ENCODE measurements at regions not wholly inside any gene's neighbourhood (a gene's known extent, or its start where the extent isn't known, plus 50 kb on each side); places are given as distances from the start of the nearest gene placed in this dataset.
"Not testable (repeated sequence)": the region's sequence is repeated elsewhere in the genome, so short reads cannot be mapped to it uniquely, and the experiment has no call there.

- no peak for FAIRE-seq
These were observed 469.5 kb upstream of the POM121L12 start for GRCh38 chr7:52565974-52566373.

GRCh38 chr7:52555805-52556204 lies 479.6 kb upstream of the POM121L12 start:
- no peak for FAIRE-seq

GRCh38 chr7:52547308-52547910 lies 488.0 kb upstream of the POM121L12 start:
- no peak for FAIRE-seq

- not testable (repeated sequence) for FAIRE-seq
These were observed 494.2 kb upstream of the POM121L12 start for GRCh38 chr7:52541198-52541765.

DNA sequence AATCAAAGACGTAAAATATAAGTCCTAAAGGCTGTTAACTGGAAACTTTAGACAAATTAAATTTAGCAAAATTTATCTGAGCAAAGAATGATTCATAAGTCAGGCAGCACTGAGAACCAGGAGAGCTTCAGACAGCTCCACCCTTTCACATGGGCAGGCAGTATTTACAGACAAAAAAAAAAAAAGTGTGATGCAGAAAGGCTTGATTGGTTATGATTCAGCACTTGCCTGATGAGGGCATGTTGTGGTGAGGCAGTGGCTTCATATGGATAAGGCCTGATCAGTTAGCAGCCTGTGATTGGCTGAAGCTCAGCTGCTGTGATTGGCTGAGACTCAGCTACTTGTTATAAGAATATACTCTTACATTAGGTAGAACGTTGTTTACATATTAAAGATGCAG lies 495.4 kb upstream of the POM121L12 start:
- FAIRE-seq, result no peak

- no peak for FAIRE-seq
These were observed 496.0 kb upstream of the POM121L12 start for GRCh38 chr7:52539414-52539813.

GRCh38 chr7:52537051-52537450 lies 498.4 kb upstream of the POM121L12 start:
- FAIRE-seq, result no peak

DNA sequence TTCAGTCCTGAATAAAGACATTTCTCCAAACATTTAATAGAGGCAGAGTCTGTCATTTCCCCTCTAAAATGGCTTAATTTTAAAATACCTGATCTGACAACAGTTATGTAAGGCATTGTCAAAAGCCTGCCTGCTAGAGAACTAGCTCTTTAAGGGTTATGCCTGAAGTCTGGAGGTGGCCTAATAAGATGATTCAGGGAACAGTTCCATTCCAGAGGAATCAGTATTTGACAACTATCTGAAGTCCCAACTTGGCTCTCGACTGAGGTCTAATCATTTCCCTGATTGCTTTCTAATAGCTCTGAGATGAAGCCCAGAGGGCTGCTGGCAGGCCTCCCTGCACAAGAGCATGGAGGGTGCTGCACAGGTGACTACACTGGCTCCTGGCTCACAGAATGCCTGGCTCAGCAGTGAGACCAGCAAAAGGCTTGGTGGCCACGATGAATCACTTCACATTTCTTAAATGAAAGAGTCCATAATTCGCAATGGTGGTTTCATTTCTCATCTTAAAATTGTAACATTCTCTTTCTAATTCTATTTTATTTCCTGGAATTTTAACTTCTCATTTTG lies 509.6 kb upstream of the POM121L12 start:
- FAIRE-seq, result no peak

- FAIRE-seq, result no peak
These were observed 516.6 kb upstream of the POM121L12 start for GRCh38 chr7:52518869-52519268.

DNA sequence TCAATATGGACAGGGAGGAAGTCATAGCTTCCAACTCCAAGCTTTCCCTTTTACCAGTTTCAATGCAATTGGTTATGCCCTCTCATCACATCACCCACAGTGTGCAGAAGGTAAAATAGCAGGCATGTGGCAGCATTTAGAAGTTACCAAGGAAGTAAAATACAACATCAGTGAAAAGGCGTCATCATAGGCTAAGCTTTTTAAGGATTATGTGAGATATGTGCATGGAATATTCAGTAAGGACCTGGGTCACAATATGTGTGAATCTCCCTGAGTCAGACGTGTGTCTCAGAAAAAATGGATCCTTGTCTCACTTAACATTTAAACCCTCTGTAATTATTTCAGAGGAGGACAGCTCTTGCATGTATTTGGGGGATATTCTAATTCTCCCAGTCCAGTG lies 522.8 kb upstream of the POM121L12 start:
- FAIRE-seq, result no peak

DNA sequence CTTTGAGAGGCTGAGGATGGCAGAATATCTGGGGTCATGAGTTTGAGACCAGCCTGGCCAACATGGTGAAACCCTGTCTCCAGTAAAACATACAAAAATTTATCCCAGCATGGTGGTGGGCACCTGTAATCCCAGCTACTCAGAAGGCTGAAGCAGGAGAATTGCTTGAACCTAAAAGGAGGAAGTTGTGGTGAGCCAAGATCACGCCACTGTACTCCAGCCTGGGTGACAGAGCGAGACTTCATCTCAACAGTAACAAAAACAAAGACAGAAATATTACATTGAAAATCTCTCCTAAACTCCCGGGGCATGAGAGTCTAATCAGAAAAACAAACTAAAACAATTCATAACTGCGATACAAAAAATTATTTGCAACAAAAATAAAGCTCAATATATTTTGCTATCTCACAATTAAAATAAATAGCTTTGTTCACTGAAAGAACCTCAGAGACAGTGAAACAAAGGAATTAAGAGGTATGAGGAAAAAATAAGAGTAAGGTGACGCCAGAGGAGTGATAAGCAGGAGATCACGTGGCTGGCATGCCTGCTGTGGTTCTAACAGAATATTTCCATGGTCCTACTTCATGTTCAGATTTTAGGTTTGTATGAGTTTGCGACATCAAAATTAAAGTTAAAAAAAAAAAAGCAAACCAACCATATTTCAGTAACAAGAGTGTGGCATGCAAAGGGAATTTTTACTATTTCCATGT lies 527.7 kb upstream of the POM121L12 start:
- FAIRE-seq, result no peak

DNA sequence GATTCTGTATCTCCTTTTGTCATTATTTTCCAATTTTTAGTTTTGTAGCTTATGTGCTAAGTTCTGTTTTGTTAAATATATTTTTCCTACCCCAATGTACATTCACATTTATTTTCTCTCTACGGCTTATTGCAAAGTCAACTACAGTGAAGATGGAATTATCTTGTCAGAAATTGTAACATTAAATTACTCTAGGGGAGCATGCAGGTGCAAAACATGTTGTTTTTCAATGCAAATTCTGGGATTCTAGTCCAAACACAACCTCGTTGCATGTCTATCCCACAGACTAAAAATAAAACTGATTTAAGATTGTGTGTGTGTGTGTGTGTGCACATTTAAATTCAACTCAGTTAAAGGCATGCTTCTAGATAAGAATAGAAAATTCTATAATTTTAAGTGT lies 529.1 kb upstream of the POM121L12 start:
- no peak for FAIRE-seq

DNA sequence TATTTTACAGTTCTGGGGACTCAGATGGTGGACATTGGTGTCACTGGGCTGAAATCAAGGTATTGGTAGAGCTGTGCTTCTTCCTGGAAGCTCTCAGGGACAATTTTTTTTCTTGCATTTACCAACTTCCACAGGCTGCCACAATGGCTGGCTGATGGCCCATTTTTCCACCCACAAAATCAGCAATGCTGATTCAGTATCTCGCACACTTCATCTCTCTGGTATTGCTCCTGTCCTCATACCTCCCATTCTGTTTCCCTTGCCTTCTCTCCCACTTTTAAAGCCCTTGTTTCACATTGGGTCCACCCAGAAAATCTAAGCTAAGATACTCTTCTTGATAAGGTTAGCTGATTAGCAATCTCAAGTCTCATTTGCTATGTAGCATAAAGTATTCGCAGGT lies 530.9 kb upstream of the POM121L12 start:
- FAIRE-seq, result no peak

DNA sequence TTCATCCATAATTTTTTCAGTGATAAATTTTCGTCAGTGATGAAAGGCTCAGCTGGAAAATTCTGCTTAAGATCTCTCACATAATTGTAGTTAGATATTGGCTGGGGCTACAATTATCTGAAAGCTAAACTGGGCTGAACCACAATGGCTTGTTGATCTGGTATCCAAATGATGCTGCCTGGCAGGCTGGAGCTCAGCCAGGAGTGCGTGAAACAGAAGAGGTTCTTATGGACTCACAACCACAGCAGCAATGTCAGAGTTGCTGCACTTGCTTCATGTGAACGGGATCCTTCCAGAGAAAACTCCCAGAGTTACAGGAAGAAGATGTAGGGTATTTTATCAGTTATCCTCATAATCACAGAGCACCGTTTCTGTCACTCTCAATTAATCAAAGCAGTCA lies 533.2 kb upstream of the POM121L12 start:
- no peak for FAIRE-seq

GRCh38 chr7:52501696-52502095 lies 533.7 kb upstream of the POM121L12 start:
- no peak for FAIRE-seq

DNA sequence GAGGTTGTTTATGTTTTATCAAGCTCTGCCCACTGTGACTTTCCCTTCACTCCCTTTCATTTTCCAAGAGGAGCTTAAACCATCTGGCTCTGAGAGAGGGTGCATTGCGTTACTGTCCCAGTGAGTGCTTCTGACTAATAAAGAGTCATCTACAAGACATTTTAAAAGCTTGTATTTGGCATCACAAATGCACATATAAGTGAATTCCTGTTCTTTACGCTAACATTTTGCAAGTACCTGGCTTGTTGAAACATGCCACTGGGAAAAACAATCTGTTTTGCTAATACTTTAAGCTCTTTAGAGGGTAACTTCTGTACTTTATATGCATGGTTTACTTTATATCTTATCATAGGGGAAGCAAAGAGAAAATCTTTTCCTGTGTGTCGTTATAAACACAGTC lies 534.6 kb upstream of the POM121L12 start:
- no peak for FAIRE-seq

DNA sequence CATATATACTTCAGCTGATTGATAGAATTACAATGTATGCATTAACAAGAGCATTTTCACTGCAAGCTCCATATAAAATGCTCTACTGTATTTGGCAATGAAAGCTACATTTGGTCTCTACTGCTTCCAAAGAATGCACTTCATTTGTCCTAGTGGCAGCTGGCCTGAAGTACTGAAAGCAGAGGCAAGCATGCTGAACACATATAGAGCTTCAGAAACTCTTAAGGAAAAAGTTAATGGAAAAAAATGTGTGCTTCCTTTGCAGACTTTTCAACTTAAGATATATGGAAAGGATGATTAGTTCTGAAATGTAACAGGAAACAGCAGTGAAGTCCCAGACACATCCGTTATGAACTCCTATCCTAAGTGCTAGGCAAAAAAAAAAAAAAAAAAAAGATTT lies 537.1 kb upstream of the POM121L12 start:
- no peak for FAIRE-seq

DNA sequence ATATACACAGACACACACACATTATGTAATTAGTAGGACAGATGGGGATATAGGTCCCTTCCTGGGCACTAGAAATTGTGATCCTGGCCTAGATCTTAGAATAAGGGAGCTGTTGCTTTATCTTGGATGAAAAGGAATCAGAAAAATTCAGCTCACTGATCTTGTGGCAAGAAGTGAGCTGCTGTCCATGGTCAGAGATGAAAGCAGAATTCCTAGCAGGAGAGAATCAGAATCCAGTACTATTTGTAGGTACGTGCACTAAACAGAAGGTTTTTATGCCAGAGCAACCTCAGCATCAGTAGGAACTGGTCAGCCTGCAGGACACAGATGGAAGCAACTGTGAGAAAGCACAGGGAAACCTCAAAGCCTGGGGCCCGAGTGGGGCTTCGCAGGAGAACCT lies 549.2 kb upstream of the POM121L12 start:
- no peak for FAIRE-seq

DNA sequence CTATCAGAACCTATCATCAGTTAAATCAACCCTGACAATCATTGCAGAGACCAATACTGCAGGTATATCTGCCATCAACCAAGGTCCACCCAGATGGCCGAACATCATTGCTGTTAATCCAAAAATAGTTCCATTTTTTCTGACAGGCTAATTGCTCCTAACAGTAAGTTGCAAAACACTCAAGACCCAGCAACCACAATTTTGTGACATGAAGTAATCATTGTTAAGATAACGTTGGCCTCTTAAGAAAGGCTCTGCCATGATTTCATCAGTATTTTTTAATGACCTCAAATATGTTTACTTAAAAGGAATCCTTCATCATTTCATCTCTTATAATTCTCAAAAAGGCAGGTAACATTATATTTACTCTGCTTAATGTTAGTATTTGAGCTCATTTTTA lies 553.4 kb upstream of the POM121L12 start:
- no peak for FAIRE-seq

DNA sequence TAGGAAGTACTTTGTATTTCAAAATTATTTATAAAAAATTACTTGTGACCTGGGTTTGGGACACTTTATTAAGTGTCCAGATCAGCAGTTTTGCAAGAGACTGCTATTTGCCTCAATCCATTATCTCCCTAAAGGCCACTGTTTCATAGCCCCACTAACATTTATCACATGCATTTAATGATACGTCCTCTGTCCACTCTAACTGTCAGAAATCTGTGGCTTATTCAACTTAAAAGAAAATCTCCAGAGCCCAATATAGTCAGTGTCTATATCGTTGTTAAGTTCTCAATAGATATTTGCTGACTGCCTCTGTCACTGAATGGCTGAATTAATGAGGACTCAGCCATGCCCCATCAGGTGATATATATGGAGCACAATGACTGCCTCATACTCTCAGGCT lies 553.9 kb upstream of the POM121L12 start:
- no peak for FAIRE-seq

DNA sequence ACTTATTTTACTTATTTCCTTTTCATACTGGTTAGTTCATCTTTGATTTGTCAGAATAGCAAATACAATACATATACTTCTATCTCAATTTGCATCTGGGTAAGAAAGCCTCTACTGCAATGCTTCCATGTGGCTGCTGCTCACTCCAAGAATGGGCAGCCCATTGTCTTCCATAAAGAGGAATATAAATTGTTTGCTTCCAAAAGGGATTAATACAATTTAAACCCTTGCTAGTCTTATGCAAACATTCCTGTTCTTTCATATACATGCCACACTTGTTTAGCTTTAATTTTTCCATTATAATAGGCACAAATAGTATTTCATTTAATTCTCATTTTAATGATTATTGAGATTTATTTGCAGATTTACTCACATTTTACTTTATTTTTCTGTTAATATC lies 555.4 kb upstream of the POM121L12 start:
- no peak for FAIRE-seq

- no peak for FAIRE-seq
These were observed 560.3 kb upstream of the POM121L12 start for GRCh38 chr7:52475001-52475582.

- no peak for FAIRE-seq
These were observed 561.7 kb upstream of the POM121L12 start for GRCh38 chr7:52473756-52474155.

Data from TTC549 (cell line).